Activated CD4-positive, alpha-beta T cell treated with anti-CD3 and anti-CD28 coated beads, Interleukin-2, Interleukin-6, amounts not matched to agents 100 ng/mL and 50 ng/mL, durations not matched to agents 16 hours and 8 hours (primary cell): ENCODE measurements at regions not wholly inside any gene's neighbourhood (a gene's known extent, or its start where the extent isn't known, plus 50 kb on each side); places are given as distances from the start of the nearest gene placed in this dataset.
"Not testable (repeated sequence)": the region's sequence is repeated elsewhere in the genome, so short reads cannot be mapped to it uniquely, and the experiment has no call there.

Experiments
- DNase-seq: peaks from one replicate; pipeline ENCODE4 v3.0.0-alpha.2; 2020

DNA sequence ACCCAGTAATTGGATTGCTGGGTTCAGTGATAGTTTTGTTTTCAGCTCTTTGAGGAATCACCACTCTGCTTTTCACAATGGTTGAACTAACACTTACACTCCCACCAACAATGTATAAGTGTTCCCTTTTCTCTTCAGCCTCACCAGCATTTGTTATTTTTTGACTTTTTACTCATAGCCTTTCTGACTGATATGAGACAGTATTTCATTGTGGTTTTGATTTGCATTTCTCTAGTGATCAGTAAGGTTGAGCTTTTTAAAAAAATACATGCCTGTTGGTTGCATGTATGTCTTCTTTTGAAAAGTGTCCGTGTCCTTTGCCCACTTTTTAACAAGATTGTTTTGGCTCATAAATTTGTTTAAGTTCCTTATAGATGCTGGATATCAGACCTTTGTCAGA lies 185.7 kb upstream of the CCNH start:
- no peak for DNase-seq

DNA sequence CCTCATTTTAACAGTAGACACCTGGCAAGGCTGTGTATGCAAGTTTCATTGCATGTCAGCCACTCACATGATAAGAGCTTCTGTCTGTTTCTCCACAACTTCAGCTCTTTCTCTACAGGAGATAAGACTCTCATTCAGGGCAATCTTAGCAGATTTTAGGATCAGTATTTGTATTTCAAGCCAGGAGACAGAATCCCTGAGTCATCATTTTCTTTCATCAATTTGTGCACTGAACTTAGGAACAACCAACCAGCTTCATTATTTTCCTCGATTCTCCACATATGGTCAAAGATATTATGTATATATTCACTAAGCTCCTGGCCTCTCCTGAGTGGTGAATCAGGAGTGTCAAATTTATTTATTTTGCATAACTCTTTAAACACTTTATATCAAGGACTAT lies 181.8 kb upstream of the CCNH start:
- DNase-seq = no peak

DNA sequence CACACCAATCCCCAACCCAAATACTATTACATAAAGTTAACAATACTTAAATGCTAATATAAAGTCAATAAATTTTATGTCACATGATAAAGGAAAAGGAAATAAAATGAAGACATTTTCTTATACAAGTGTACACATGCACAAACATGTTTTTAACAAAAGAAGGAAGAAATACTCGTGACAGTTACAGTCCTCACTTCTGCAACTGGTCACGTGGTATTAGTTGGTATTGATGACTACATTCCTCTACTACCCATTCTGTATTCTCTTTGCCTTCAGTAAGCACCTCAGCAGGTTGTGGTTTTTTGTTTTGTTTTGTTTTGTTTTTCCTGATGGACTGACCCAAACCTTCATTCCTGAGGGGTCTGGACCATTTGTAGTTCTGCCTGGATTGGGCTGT lies 176.9 kb upstream of the CCNH start:
- DNase-seq = no peak

DNA sequence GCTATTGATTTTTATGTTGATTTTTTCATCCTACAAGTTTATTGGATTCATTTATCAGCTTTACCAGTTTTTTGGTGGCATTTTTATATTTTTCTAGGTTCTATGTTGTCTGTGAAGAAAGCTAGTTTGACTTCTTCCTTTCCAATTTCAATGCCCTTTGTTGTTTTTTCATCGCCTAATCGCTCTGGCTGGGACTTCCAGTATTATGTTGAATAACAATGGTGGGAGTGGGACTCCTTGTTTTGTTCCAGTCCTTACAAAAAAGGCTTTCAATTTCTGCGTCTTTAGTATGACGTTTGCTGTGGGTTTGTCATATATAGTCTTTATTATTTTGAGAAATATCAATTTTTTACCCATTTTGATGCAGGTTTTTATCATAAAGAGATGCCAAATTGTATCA lies 175.6 kb upstream of the CCNH start:
- DNase-seq = no peak

DNA sequence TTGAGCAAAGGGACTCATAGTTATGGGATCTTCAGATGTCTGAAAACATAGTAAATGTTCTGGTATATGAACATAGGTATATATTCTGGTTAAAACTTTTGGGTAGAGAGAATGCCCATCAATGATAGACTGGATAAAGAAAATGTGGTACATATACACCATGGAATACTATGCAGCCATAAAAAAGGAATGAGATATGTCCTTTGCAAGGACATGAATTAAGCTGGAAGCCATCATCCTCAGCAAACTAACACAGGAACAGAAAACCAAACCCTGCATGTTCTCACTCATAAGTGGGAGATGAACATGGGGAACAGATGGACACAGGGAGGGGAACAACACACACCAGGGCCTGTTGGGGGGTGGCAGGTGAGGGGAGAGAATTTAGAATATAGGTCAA lies 171.0 kb upstream of the CCNH start:
- DNase-seq = not testable (repeated sequence)

DNA sequence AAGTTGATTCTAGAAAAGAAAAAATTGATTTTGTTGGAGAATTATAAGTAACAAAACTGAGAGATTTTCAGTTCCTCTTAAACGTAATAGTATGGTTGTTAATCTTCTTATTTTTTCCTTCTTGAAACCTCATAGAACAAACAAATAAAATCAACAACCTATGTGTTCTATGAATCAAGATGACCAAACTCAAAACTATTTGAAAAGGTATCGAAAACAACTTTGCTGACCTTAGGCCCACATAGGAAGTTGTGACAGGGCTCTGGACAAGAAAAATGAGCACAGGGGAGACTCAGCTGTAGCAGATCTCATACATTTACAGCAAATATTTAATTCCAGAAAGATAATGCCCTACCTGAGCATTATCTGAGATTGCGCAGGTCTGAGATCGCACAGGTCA lies 169.4 kb upstream of the CCNH start:
- DNase-seq = no peak

DNA sequence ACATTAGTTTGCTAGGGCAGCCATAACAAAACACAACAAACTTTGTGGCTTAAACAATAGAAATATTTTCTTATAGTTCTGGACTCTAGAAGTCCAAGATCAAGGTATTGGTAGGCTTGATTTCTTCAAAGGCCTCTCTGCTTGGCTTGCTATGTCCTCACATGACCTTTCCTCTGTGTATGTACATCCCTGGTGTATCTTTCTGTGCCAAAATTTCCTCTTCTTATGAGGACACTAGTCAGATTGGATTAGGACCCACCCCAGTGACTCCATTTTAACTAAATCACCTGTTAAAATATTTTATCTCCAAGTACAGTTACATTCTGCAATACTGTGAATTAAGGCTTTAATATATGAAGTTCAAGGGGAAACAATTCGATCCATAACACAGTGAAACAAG lies 168.9 kb upstream of the CCNH start:
- no peak for DNase-seq

DNA sequence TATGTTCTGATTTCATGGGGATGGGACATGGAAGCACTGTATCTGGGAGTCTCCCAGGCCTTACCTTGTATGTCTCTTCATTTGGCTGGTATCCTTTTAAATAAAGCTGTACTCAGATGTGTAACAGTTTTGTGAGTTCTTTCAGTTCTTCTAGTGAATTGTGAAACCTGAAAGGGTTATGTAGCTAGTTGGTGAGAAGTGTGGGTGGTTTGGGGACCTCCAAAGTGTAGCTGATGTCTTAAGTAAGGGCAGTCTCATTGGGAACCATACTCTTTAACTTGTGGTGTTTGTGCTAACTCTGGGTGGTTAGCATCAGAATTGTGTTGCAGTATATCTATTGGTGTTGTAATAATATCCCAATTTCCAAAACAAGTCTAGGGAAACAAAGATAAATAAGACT lies 166.9 kb upstream of the CCNH start:
- DNase-seq = no peak

DNA sequence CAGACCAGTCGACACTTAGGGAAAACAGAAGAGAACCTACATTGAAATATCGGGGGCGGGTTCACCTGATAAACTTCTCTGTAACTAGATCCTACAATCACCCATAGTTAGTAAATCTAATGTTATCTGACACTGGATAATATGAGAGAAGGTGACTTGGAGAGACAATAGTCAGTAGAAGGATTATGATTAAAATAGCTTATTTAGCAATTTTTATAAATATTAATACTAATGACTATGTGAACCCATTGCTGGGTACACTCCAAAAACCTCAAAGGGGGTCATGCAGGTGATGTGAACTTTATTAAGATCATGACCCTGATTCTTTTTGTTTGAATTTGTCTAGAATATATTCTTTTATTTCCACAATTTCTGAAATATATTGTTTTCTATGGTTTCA lies 164.1 kb upstream of the CCNH start:
- no peak for DNase-seq

DNA sequence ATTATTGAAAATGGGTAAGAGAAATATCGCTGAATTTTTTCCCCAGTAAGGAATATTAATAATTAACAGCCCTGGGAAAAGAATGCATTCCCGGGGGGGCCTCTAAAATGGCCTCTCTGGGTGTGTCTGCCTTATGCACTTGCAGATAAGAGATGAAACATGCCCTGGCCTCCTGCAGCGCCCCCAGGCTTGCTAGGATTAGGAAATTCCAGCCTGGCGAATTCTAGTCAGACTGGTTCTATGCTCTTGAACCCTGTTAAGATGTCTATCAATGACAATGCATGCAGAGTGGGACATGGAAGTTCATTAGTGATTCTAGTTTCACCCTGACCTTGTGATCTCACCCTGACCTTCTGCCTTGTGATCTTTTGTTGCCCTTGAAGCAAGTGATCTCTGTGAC lies 163.6 kb upstream of the CCNH start:
- DNase-seq = not testable (repeated sequence)

DNA sequence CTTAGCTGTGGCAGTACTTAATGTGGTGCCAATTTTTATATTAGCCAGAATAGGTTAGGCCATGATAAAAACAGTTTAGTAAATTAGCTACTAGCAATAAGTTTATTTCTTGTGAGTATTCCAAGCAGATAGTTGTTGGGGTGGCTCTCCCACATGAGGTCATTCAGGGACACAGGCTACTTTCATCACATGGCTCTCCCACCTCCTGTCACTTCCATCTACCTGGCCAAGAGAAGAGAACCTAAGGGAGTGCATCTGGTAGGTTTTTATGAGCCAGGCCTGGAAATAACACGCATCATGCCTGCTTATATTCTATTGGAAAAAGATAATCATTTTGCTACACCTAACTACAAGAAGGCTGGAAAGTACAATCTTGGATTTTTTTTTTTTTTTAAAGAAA lies 161.4 kb upstream of the CCNH start:
- DNase-seq = no peak

DNA sequence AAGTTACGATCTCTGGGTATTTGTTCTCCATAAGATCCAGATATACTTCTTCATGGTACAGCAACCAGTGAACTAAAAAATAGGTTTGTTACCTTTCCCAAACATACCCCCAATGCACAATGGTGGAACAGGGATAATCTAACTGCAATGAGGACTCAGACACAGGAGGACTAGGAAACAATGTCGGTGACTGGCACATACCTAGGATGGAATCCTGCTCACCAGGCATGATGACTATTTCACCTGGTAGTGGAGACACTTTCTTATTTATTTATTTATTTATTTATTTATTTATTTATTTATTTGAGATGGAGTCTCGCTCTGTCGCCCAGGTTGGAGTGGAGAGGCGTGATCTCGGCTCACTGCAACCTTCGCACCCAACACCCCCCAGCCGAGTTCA lies 159.9 kb upstream of the CCNH start:
- no peak for DNase-seq

DNA sequence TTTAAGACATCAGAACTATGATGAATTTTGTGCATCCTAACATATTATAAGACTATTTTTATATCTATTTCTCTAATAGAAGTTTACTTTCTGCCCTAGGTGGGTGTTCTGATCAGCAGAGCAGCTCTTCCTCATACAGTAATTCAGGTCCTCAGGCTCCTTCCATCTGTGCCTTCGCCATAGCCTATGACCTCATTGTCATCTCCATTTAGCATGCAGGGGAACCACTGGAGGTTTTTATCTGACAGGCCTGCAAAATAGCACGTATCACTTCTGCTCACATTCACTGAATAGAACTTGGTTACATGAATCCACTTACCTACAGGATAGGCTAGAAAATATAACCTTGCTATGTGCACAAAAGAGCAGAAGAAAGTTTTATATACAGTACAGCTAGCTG lies 159.4 kb upstream of the CCNH start:
- DNase-seq = no peak

DNA sequence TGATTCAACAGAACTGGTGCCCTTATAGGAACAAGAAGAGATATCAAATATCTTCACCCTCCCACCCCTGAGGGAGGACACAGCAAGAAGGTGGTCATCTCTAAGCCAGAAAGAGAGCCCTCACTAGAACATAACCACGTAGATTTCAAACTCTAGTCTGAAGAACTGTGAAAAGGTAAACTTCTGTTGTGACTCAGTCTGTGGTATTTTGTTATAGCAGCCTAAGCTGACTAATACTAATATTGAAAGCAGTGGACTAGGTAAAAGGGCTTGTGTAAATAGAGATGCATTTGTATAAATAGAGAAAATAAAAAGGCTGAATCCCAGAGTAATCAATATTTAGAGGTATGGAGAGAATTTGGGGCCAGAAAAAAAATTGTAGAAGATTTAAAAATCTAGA lies 157.6 kb upstream of the CCNH start:
- DNase-seq = peak; percentile 2

DNA sequence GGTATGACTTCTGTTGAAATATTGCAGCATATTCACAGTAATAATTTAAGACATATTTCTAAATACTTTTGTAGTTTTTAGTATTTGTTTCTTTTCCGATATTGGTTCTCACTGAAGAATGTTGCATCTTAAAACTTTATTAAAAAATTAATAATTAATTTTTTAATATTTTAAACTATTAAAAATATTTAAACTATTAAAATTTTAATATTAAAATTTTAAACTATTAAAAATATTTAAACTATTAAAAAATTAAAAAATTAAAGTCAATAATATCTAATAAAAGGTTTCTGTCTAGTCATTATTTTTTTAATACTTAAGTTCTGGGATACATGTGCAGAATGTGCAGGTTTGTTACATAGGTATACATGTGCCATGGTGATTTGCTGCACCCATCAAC lies 149.3 kb upstream of the CCNH start:
- DNase-seq = no peak

DNA sequence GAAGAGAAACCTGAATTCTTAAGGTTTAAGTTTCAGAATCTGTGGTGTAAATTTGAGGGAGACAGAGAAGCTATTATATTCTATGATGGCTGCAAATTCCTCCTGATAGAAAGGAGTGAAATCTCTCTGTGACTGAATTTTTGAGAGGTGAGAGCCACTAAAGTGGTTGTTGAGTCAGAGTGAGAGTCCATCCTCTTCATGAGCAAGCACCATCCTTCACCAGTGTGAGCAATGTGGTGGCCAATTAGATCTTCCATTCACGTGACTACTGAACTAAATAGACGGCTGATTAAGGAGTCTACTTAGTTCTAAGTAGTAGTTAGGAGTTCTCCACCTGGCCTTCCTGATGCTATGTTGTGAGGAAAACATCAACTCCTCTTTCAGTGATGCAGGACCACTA lies 147.8 kb upstream of the CCNH start:
- DNase-seq = no peak

DNA sequence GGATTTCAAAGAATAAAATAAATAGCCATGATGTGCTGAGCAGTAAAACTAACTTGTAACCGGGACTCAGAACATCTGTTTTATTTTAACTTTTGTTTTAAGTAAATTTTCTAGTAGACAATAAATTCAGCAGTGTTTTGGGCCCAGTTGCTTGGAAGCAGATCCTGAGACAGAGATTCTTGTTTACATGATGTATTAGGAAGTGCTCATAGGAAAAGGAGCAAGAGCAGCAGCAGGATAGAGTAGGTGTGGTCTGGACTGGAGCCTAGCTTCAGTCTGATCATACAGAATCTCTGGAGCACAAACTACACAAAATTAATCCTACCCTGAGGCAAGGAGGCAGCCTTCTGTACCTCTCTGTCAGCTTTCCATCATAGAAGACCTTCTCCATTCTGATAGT lies 139.2 kb upstream of the CCNH start:
- no peak for DNase-seq

DNA sequence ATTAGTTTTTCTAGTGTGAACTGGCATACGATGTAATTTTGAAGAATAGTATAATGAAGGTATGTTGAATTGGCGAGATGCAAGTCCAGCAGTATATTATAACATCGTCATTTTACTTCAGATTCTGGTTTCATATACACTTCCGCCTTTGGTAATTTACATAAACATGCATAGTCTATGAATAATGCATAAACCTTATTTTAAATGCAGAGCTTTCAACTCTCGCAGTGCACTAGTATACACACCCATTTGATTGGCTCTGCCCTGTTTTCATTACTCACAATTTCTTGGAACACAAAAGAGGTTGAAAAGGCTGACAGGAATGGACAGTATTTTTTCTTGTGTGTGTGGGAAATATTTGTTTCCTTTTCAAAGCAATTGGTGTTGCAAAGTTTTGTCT lies 128.9 kb upstream of the CCNH start:
- DNase-seq = no peak

DNA sequence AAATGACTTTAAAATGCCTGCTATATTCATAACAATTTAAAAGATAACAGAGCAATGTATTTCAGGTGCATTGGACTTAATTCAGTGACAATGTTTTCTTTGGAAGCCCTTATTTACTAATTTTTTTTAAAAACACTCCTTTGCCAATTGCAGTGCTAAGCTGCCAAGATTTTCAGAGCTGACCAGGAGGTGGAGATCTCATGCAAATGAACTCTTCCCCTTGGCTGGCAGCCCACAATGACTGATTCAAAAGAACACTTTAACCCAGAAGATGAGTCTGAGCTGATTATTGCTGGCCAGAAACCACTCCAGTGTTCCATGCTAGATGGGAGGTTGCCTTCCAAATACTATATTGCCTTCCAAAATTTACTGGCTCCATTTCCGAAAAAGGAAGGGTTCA lies 128.3 kb upstream of the CCNH start:
- DNase-seq = no peak

DNA sequence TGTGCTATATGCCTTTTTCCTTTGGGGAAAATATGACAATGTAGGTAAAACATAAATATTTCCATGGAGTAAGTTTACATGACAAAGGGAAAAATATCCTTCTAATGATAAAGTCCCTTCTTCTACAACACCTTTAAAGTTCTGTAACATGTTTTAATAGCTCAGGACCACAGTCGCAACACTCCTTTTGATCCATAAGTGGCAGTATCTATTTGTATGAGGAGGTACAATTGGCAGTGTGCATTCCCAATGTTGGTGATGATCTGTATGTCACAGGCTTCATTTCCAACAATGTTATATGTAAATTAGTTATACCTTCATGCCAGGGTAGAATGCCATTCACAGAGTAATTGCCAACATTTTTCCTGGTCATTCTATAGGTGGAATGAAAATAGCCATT lies 127.1 kb upstream of the CCNH start:
- DNase-seq = no peak

DNA sequence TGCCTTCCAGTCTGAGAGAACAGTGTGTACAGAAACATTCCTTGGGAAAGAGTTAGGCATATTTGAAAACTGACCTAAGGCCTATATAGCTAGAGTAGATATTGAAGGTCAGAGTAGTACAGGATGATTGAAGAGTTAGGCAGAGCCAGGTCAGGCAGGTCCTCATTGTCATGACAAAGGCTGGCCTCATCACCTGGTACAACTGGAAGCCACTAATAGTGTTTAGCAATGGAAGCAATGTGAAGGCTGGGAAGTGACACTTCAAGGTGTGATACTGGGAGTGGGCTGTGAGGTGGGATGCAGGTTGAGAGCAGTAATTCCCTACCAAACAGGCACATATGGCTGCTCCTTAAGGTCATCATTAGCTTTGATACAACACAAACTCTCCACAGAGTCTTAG lies 123.6 kb upstream of the CCNH start:
- no peak for DNase-seq

DNA sequence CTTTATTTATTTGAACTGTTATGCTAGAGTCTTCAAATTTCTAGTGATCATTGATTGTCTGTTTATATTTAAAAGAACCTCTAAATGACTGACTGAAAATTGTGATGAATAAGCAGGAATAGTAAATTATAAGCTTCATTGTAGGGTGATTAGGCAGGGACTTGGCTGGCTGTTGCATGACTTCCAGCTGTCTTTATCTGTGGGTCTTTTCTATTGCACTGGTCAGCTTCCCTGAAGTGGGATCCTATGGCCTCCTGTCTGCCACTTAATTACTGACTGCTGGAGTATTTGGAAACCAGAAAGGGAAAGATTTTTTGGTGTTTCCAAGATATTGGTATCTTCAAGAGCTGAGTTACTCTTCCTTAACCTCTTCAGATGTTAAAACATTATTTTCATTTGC lies 123.0 kb upstream of the CCNH start:
- DNase-seq = no peak

DNA sequence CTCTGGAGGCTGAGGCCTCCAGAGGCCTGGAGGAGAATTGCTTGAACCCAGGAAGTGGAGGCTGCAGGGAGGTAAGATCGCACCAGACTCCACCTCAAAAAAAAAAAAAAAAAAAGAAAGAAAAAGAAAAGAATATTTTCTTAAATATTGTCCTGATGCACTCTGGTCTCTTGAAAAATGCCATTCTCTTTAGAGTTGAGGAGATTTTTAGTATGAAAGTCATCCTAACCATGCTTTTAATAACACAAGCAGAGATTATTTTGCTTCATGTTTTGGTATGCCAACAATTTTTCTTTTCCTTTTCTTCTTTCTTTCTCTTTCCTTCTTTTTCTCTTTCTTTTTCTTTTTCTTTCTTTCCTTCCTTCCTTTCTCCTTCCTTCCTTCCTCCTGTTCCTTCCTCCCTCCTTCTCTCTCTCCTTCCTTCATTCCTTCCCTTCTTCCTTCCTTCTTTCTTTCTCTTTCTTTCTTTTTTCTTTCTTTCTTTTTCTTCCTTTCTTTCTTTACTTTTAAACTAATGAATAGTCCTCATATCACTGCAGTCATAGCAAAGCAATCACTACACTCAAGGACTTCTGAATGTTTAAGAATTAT lies 116.9 kb upstream of the CCNH start:
- no peak for DNase-seq

DNA sequence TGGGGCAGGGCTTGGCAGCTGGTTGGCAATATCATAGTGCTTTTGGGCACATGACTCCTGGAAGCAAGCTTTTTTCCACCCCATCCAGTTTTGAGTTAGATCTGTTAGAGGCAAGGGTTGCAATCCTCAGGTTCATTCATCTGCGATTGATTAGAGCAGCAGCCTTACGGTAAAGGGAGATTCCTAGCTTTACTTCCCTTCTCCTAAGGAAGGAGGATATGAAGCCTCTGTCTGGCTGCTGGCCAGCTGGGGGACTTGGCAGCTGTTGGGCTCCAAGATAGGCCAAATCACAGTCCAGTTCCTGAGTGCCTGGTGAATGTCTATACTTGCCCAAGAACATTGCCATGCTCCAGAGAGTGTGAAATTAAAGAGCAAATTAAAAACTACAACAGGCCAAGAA lies 113.4 kb upstream of the CCNH start:
- no peak for DNase-seq

DNA sequence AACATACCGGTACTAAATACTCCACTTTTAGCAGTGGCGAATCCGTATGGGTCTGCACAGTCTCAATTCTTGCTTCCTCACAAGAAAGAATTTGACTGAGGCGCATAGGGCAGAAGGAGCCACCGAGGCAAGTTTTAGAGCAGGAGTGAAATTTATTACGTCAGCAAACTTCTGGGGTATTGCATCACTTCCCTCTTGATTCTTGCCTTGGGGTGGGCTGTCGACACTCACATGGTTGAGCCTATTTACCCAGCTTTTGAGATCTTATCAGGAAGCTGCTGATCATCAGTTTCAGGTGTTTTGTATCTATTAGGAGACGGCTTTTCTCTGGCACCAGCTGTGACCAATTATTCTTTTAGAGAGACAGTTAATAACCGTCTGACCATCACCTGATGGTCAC lies 111.5 kb upstream of the CCNH start:
- DNase-seq = no peak

DNA sequence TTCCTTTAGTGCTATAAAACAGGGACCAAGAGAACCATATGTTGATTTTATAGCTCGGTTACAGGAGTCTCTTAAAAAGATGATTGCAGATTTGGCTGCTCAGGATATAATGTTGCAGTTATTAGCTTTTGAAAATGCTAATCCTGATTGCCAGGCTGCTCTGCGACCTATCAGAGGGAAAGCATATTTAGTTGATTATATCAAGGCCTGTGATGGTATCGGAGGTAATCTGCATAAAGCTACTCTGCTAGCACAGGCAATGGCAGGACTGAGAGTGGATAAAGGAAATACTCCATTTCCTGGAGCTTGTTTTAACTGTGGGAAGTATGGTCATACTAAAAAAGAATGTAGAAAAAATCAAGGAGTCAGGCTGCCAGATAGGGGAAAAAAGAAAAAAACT lies 99.0 kb upstream of the CCNH start:
- not testable (repeated sequence) for DNase-seq
